HCT116 (cell line): ENCODE measurements at regions not wholly inside any gene's neighbourhood (a gene's known extent, or its start where the extent isn't known, plus 50 kb on each side); places are given as distances from the start of the nearest gene placed in this dataset.

Experiments
- ATAC-seq: fragments of 200-7000 bp; cut with Tn5 transposase; 2 replicates; pipeline ENCODE4 v1.9.1; 2020; ENCODE audit warnings: mild to moderate bottlenecking, moderate library complexity
- BruUV-seq: library from RNA; stranded (reverse); fragments of 400-500 nt; replicated peaks from 2 replicates; lab custom pipeline; 2021; lab: Mats Ljungman, UMichigan
- CTCF ChIA-PET: fragments of 300-600 bp; sonication (Branson Sonifier 250); formaldehyde crosslinking; loops from one replicate; lab custom pipeline; 2021; ENCODE audit warnings: antibody characterized with exemption; lab: Charles Lee
- POLR2A ChIA-PET: fragments of 300-600, 350-600 bp; sonication (Branson Sonifier 250); formaldehyde crosslinking; loops from one replicate; lab custom pipeline; 2021; ENCODE audit warnings: antibody characterized with exemption; lab: Charles Lee
- RAD21 ChIA-PET, 2 experiments: fragments of 300-600 bp; sonication (Branson Sonifier 250); formaldehyde crosslinking; loops; one replicate each; lab custom pipeline; 2023; ENCODE audit warnings: low total read pairs in 2 of 2; ENCODE audit not compliant: uncharacterized antibody in 2 of 2, unreplicated experiment in 2 of 2, low non-redundant PET in 1 of 2; lab: Charles Lee
- DNase-seq: peaks from one replicate; pipeline ENCODE4 v3.0.0-alpha.2; 2010; ENCODE audit warnings: low read depth, low spot score
- H2AFZ ChIP-seq: fragments of 200-600 bp; shearing (Covaris generic), sonication (generic); 2 replicates; pipeline ENCODE4 v1.6.1; 2017; ENCODE audit warnings: low read depth, mixed run types, mixed read lengths, antibody characterized with exemption, low read length; ENCODE audit not compliant: poor library complexity, severe bottlenecking
- H3K27ac ChIP-seq: 2 replicates; pipeline ENCODE4 v1.5.1; 2012; ENCODE audit warnings: low read depth, low read length
- H3K27me3 ChIP-seq: fragments of 200-600 bp; sonication (generic); 2 replicates; pipeline ENCODE4 v1.6.1; 2016; ENCODE audit warnings: mixed run types, low read length, mixed read lengths; ENCODE audit not compliant: insufficient read depth
- H3K36me3 ChIP-seq, 2 experiments: fragments of 200-500 bp in 1 of 2; fragments of 200-600 bp in 1 of 2; sonication (Bioruptor generic) in 1 of 2; sonication (generic) in 1 of 2; 2 replicates each; pipeline versions ENCODE4 v1.5.1 to v1.6.1; 2014 to 2016; ENCODE audit warnings: low read length in 2 of 2, inconsistent platforms in 1 of 2, mixed read lengths in 1 of 2, mixed run types in 1 of 2; ENCODE audit not compliant: insufficient read depth in 2 of 2, control insufficient read depth in 1 of 2
- H3K4me1 ChIP-seq, 2 experiments: fragments of 200-600 bp in 1 of 2; sonication (generic) in 1 of 2; 2 replicates each; pipeline versions ENCODE4 v1.5.1 to v1.6.1; 2012 to 2017; ENCODE audit warnings: low read length in 2 of 2, inconsistent platforms in 1 of 2, mild to moderate bottlenecking in 1 of 2, mixed read lengths in 1 of 2, mixed run types in 1 of 2, moderate library complexity in 1 of 2; ENCODE audit not compliant: insufficient read depth in 2 of 2, control insufficient read depth in 1 of 2
- H3K4me2 ChIP-seq: fragments of 200-600 bp; sonication (generic); 2 replicates; pipeline ENCODE4 v1.6.1; 2017; ENCODE audit warnings: mixed run types, low read length, mixed read lengths
- H3K4me3 ChIP-seq, 2 experiments: fragments of 200-600 bp in 1 of 2; sonication (generic) in 1 of 2; replicated peaks in 1 of 2; 2 replicates each; pipeline ENCODE4 v1.5.1; 2011 to 2016; ENCODE audit warnings: low read length in 2 of 2, control low read depth in 1 of 2, low read depth in 1 of 2, mild to moderate bottlenecking in 1 of 2, mixed read lengths in 1 of 2, mixed run types in 1 of 2
- H3K79me2 ChIP-seq: fragments of 200-600 bp; sonication (generic); 2 replicates; pipeline ENCODE4 v1.6.1; 2017; ENCODE audit warnings: mild to moderate bottlenecking, mixed run types, low read length, moderate library complexity, mixed read lengths; ENCODE audit not compliant: insufficient read depth
- H3K9ac ChIP-seq: fragments of 200-600 bp; sonication (generic); 2 replicates; pipeline ENCODE4 v1.6.1; 2016; ENCODE audit warnings: low read length, mixed read lengths
- H3K9me2 ChIP-seq: fragments of 200-600 bp; sonication (generic), shearing (Covaris generic); 2 replicates; pipeline ENCODE4 v1.6.1; 2017; ENCODE audit warnings: mixed run types, mild to moderate bottlenecking, moderate library complexity; ENCODE audit not compliant: insufficient read depth
- H3K9me3 ChIP-seq, 2 experiments: fragments of 200-500 bp in 1 of 2; fragments of 200-600 bp in 1 of 2; sonication (Bioruptor generic) in 1 of 2; sonication (generic) in 1 of 2; 2 replicates each; pipeline ENCODE4 v1.6.1; 2014 to 2017; ENCODE audit warnings: low read length in 2 of 2, mixed read lengths in 2 of 2, inconsistent platforms in 1 of 2, low read depth in 1 of 2, mild to moderate bottlenecking in 1 of 2, mixed run types in 1 of 2, moderate library complexity in 1 of 2; ENCODE audit not compliant: control insufficient read depth in 1 of 2, insufficient read depth in 1 of 2
- H4K20me1 ChIP-seq: fragments of 200-600 bp; sonication (generic), shearing (Covaris generic); 2 replicates; pipeline ENCODE4 v1.6.1; 2017; ENCODE audit warnings: mixed run types, mild to moderate bottlenecking, moderate library complexity; ENCODE audit not compliant: insufficient read depth
- CEBPB ChIP-seq: IDR thresholded peaks from 2 replicates; pipeline ENCODE4 v1.6.1; 2012; ENCODE audit warnings: low read depth
- CTCF ChIP-seq, 3 experiments: fragments of 200-600 bp in 1 of 3; sonication (generic) in 1 of 3; IDR thresholded peaks in 2 of 3; conservative IDR thresholded peaks in 1 of 3; 2 replicates each; pipeline ENCODE4 v1.5.1; 2012 to 2017; ENCODE audit warnings: low read depth in 2 of 3, low read length in 2 of 3, antibody characterized with exemption in 1 of 3, borderline replicate concordance in 1 of 3, control low read depth in 1 of 3, mild to moderate bottlenecking in 1 of 3, mixed read lengths in 1 of 3, mixed run types in 1 of 3, moderate library complexity in 1 of 3; ENCODE audit not compliant: insufficient read depth in 1 of 3
- ELF1 ChIP-seq: IDR thresholded peaks from 2 replicates; pipeline ENCODE4 v1.6.1; 2012; ENCODE audit warnings: low read depth, borderline replicate concordance
- EZH2 ChIP-seq: fragments of 200-600 bp; sonication (generic); IDR thresholded peaks from 2 replicates; pipeline ENCODE4 v1.6.1; 2017; ENCODE audit warnings: antibody characterized with exemption, mixed run types
- FOSL1 ChIP-seq: IDR thresholded peaks from 2 replicates; pipeline ENCODE4 v1.6.1; 2012; ENCODE audit warnings: low read depth
- JUND ChIP-seq: IDR thresholded peaks from 2 replicates; pipeline ENCODE4 v1.6.1; 2012
- POLR2A ChIP-seq: IDR thresholded peaks from 2 replicates; pipeline ENCODE4 v1.7.0; 2011; ENCODE audit warnings: borderline replicate concordance; ENCODE audit not compliant: insufficient read depth, insufficient read length; ENCODE audit errors: extremely low read depth
- POLR2AphosphoS5 ChIP-seq: IDR thresholded peaks from 2 replicates; pipeline ENCODE4 v1.6.1; 2011; ENCODE audit warnings: mild to moderate bottlenecking, low read depth, low read length, moderate library complexity
- RAD21 ChIP-seq: IDR thresholded peaks from 2 replicates; pipeline ENCODE4 v1.6.1; 2012; ENCODE audit warnings: low read depth, mild to moderate bottlenecking
- SIN3A ChIP-seq: IDR thresholded peaks from 2 replicates; pipeline ENCODE4 v1.6.1; 2012; ENCODE audit warnings: low read depth
- TCF7L2 ChIP-seq: IDR thresholded peaks from 2 replicates; pipeline ENCODE4 v1.7.0; 2011; ENCODE audit warnings: borderline replicate concordance, inconsistent platforms; ENCODE audit not compliant: insufficient read depth, insufficient read length; ENCODE audit errors: extremely low read depth
- YY1 ChIP-seq: IDR thresholded peaks from 2 replicates; pipeline ENCODE4 v1.6.1; 2011; ENCODE audit warnings: low read length, low read depth, moderate library complexity, mild to moderate bottlenecking; ENCODE audit not compliant: insufficient replicate concordance; ENCODE audit errors: extremely low read depth
- ZFX ChIP-seq: fragments of 450-650 bp; IDR thresholded peaks from 2 replicates; pipeline ENCODE4 v1.6.1; 2017
- ZNF274 ChIP-seq: fragments of 200-500 bp; sonication (Bioruptor generic); IDR thresholded peaks from 2 replicates; pipeline ENCODE4 v1.6.1; 2014; ENCODE audit warnings: mild to moderate bottlenecking, low read depth, low read length, inconsistent platforms
- intact Hi-C: fragments of 100-400 bp; cut with micrococcal nuclease; formaldehyde crosslinking; loops from 2 replicates; pipeline ENCODE4 v1.10.0; 2022
- TF ChIP-seq, protein P1 (sequence below): IDR thresholded peaks from 2 replicates; pipeline ENCODE4 v1.6.1; 2012; ENCODE audit warnings: low read depth
- TF ChIP-seq, protein P2 (sequence below): IDR thresholded peaks from 2 replicates; pipeline ENCODE4 v1.6.1; 2012
- TF ChIP-seq, protein P3 (sequence below): IDR thresholded peaks from 2 replicates; pipeline ENCODE4 v1.6.1; 2011; ENCODE audit warnings: mild to moderate bottlenecking, low read length, moderate library complexity; ENCODE audit not compliant: insufficient replicate concordance; ENCODE audit errors: extremely low read depth

- TF ChIP-seq, protein P1, sequence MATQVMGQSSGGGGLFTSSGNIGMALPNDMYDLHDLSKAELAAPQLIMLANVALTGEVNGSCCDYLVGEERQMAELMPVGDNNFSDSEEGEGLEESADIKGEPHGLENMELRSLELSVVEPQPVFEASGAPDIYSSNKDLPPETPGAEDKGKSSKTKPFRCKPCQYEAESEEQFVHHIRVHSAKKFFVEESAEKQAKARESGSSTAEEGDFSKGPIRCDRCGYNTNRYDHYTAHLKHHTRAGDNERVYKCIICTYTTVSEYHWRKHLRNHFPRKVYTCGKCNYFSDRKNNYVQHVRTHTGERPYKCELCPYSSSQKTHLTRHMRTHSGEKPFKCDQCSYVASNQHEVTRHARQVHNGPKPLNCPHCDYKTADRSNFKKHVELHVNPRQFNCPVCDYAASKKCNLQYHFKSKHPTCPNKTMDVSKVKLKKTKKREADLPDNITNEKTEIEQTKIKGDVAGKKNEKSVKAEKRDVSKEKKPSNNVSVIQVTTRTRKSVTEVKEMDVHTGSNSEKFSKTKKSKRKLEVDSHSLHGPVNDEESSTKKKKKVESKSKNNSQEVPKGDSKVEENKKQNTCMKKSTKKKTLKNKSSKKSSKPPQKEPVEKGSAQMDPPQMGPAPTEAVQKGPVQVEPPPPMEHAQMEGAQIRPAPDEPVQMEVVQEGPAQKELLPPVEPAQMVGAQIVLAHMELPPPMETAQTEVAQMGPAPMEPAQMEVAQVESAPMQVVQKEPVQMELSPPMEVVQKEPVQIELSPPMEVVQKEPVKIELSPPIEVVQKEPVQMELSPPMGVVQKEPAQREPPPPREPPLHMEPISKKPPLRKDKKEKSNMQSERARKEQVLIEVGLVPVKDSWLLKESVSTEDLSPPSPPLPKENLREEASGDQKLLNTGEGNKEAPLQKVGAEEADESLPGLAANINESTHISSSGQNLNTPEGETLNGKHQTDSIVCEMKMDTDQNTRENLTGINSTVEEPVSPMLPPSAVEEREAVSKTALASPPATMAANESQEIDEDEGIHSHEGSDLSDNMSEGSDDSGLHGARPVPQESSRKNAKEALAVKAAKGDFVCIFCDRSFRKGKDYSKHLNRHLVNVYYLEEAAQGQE, result no peak
- TF ChIP-seq, all 23 proteins: peak for 0
These were observed 87.8 kb downstream of the COL6A6 start (continued) for GRCh38 chr3:130604806-130605205.

DNA sequence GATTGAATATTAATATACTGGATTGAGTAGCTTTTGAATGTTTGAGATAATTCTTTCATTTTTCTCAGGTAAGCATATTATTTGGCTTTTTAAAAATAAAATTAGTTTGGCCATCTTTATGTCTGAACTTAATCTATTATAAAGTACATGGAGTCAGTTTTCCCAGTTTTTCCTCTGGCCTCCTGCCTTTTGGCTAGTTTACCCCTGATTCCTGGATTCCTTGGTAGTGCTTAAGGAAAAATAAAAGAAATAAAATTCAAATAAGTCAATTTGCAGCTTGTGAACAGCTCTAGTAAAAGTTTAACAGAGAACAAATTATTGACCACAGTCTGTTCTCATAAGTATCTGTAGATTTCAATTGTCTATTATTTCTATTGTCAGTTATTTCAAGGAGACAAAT lies 89.4 kb downstream of the COL6A6 start:
- ATAC-seq, result no peak
- ChIA-PET RAD21 (no interaction called here), POLR2A (no interaction called here), CTCF (no interaction called here)
- Histone ChIP-seq H4K20me1 (no peaks in the 10 kb centered on the region), H3K27ac (no peak overlapping the region), H3K9me3 (no peaks in the 10 kb centered on the region; a peak in 1 of 4 replicates), H3K36me3 (no peaks in the 10 kb centered on the region), H3K79me2 (no peaks in the 10 kb centered on the region), H3K9me2 (no peaks in the 10 kb centered on the region), H3K4me1 (no peaks in the 10 kb centered on the region), H3K9ac (no peak overlapping the region), H3K27me3 (no peaks in the 10 kb centered on the region; the same call in none of the 2 replicates)
- DNase-seq, result no peak
- no TSS peak for BruUV-seq
- TF ChIP-seq, protein P2, sequence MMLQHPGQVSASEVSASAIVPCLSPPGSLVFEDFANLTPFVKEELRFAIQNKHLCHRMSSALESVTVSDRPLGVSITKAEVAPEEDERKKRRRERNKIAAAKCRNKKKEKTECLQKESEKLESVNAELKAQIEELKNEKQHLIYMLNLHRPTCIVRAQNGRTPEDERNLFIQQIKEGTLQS, result no peak
- TF ChIP-seq JUND (no peak), YY1 (no peak), ZNF274 (no peak), EZH2 (no peak), RAD21 (no peak), CEBPB (no peak), SIN3A (no peak), ELF1 (no peak), ZFX (no peak), POLR2AphosphoS5 (no peak), CTCF (IDR thresholded peaks at IDR 0.05 in 2 of 3, conservative IDR thresholded peaks at IDR 0.05 in 1 of 3; ENCODE audit: borderline replicate concordance in 1 of 3, insufficient read depth in 1 of 3, low read depth in 2 of 3, low read length in 2 of 3) (no peak), POLR2A (no peak), TCF7L2 (no peak), FOSL1 (no peak)
- TF ChIP-seq, protein P3, sequence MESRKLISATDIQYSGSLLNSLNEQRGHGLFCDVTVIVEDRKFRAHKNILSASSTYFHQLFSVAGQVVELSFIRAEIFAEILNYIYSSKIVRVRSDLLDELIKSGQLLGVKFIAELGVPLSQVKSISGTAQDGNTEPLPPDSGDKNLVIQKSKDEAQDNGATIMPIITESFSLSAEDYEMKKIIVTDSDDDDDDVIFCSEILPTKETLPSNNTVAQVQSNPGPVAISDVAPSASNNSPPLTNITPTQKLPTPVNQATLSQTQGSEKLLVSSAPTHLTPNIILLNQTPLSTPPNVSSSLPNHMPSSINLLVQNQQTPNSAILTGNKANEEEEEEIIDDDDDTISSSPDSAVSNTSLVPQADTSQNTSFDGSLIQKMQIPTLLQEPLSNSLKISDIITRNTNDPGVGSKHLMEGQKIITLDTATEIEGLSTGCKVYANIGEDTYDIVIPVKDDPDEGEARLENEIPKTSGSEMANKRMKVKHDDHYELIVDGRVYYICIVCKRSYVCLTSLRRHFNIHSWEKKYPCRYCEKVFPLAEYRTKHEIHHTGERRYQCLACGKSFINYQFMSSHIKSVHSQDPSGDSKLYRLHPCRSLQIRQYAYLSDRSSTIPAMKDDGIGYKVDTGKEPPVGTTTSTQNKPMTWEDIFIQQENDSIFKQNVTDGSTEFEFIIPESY, result no peak
- TF ChIP-seq, all 23 proteins: peak for 0
- H3K4me3 ChIP-seq, result no peak overlapping the region
- H2AFZ ChIP-seq, result no peak overlapping the region
- no peak overlapping the region for H3K4me2 ChIP-seq
- intact Hi-C loops, result no loop called here
